HG03095 (cell line): ENCODE measurements at regions not wholly inside any gene's neighbourhood (a gene's known extent, or its start where the extent isn't known, plus 50 kb on each side); places are given as distances from the start of the nearest gene placed in this dataset.
"Not testable (repeated sequence)": the region's sequence is repeated elsewhere in the genome, so short reads cannot be mapped to it uniquely, and the experiment has no call there.

Experiments
- ATAC-seq: cut with Tn5 transposase; IDR thresholded peaks from one replicate; pipeline ENCODE4 v1.9.1; 2021; ENCODE audit warnings: moderate library complexity; ENCODE audit not compliant: unreplicated experiment

DNA sequence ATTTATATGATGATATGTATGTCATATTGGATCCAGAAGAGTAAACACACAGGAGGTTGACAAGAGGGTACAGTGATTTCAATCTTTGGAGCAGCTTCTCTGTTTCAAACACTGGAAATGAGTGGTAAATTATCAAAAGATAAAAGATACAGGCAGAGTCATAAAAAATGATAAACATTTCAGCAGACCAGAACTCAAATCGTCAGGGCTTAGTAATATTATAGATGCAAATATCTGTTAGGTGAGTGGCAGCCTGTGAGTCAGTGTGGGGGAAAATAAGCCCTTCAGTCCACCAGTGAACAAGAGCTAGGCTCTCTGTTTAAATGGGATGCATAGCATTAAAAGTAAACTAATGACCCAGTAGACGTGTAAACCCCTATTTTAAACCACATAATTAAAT is 1378.1 kb downstream of the EFNA5 start:
- no peak for ATAC-seq

DNA sequence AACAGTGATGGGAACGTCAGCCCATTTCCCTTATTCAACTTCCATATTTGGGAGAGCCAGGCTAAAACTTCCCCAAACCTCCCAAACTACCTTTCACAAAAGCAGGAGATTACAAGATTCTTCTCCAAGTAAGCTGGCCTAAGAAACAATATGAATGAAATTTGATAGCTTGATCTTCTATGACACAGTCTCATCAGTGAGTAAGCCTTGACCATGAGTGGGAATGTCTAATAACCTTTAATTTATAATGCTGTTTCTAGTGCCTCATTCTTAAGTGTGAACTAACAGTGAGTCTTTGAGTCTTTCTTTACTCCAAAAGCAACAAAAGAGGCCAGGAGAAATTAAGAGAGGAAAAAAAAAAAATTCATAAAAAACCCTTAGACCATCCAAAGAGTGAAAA is 1379.9 kb downstream of the EFNA5 start:
- no peak for ATAC-seq

- no peak for ATAC-seq
Measured at GRCh38 chr5:106288979-106289378, 1381.8 kb downstream of the EFNA5 start.

- no peak for ATAC-seq
Measured at GRCh38 chr5:106277540-106278096, 1393.1 kb downstream of the EFNA5 start.

- no peak for ATAC-seq
Measured at GRCh38 chr5:106269252-106269843, 1401.4 kb downstream of the EFNA5 start.

- no peak for ATAC-seq
Measured at GRCh38 chr5:106267256-106267655, 1403.5 kb downstream of the EFNA5 start.

DNA sequence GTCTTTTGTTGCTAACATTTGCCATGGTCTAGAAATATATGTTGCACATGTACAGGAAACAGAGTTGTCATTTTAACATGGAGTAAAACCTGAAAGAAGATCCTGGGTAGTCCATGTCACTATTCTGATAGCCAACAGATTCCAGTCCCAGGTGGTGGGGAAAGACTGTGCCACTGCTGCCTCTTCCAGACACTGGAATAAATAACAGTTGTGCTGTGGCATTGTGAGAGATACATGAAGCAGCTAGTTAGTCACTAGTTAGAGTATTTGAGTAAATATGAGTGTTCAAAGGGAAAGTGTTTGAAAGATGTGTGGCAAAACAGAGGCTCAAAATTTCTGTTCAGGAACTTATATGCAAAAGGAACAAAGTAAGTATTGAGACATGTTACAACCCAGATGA is 1408.3 kb downstream of the EFNA5 start:
- ATAC-seq: no peak

- ATAC-seq: not testable (repeated sequence)
Measured at GRCh38 chr5:106259431-106260090, 1411.2 kb downstream of the EFNA5 start.

DNA sequence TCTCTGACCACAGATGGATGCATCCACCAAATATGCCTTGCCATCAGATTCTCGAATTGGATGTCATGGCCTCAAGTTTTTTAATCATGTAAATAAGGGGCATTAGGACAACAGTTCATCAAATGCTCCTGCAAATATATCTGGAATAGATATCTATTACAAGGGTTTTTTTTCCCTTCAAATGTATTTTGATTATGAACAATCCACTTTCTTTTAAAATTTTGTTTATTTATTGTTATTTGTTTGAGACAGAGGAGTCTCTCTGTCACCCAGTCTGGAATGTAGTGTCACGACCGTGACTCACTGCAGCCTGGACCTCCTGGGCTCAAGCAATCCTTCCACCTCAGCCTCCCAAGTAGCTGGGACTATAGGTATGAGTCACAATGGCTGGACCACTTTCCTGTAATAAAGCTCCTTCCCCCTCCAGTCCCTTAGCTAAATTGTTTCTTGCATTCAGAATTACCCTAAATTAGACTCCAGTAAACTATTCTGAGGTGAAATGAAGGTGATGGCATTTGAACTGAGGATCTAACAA is 1412.1 kb downstream of the EFNA5 start:
- ATAC-seq: no peak

DNA sequence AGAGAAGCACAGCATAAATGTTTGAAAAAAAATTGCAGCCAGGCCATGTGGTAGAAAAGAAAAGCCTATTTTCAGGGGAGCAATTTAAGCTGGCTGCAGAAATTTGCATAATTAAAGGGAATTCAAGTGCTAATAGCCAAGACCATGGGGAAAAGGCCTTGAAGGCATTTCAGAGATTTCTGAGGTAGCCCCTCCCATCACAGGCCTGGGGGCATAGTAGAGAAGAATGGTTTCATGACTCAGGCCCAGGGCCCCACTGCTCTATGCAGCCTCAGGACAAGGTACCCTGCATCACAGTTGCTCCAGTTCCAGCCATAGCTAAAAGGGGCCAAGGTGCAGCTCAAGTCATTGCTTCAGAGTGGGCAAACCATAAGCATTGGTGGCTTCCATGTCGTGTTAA is 1416.0 kb downstream of the EFNA5 start:
- ATAC-seq: no peak

DNA sequence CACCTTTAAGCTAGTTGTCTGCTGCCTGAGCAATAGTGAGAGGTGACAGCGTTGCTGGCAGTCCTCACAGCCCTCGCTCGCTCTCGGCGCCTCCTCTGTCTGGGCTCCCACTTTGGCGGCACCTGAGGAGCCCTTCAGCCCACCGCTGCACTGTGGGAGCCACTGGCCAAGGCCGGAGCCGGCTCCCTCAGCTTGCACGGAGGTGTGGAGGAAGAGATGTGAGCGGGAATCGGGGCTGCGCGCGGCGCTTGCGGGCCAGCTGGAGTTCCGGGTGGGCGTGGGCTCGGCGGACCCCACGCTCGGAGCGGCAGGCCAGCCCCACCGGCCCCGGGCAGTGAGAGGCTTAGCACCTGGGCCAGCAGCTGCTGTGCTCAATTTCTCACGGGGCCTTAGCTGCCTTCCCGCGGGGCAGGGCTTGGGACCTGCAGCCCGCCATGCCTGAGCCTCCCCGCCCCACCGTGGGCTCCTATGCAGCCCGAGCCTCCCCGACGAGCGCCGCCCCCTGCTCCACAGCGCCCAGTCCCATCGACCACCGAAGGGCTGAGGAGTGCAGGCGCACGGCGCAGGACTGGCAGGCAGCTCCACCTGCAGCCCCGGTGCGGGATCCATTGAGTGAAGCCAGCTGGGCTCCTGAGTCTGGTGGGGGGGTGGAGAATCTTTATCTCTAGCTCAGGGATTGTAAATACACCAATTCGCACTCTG is 1424.5 kb downstream of the EFNA5 start:
- ATAC-seq: not testable (repeated sequence)

DNA sequence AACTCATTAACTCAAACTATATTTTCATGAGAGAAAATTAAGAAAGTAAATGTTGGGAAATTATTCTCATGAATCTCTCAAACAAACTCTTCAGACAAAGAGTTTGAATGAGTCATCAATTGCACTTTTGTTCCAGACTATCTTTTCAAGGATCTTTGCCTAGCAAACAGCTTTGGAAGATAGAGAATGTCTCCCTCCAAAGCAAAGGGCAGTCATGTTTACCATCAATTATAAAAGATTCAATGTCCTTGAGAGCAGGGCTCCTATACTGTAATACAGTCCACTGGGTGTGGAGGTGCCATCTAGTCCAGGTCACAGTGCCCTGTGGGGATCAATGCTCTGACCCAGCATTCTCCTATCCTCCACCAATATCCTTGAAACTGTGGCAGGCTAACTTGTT is 1429.3 kb downstream of the EFNA5 start:
- no peak for ATAC-seq

- no peak for ATAC-seq
Measured at GRCh38 chr5:106205916-106206571, 1464.7 kb downstream of the EFNA5 start.

- no peak for ATAC-seq
Measured at GRCh38 chr5:106202035-106202434, 1468.7 kb downstream of the EFNA5 start.

GRCh38 chr5:106200971-106201370 is 1469.8 kb downstream of the EFNA5 start:
- no peak for ATAC-seq

DNA sequence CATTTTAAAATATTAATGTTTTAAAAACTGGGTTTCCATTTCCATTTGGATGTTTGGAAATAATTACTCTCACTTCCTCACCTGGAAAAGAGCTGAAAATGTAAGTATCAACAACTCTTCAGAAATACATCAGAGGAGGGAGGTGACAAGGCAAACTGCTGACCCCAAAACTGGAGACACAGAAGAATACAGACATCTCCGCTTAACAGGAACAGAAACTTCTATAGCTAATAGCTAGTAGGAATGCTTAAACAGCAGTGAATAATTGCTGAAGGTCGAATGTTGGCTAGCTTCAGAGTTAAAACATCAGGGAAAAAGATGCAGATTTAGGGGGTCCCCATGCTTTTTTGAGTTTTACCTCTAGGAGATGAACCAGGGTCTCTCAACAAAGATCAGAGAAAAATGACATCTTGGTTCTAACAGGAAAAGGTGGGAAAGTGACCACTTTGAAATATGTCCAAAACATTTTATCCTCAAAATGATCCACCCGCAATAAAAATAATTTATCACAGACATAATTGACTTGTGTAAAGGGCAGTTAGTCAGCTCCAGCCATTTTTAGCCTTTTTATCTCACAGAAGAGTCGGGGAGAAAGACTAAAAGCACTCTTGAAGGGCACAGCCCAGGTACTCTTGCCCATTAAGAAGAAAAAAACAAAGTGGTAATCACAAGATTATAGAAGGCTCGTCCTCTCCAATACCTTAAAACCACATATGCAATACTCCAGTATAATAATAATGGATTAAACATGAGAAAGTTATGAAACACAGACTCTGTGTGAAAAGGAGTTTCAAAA is 1474.9 kb downstream of the EFNA5 start:
- ATAC-seq: no peak

DNA sequence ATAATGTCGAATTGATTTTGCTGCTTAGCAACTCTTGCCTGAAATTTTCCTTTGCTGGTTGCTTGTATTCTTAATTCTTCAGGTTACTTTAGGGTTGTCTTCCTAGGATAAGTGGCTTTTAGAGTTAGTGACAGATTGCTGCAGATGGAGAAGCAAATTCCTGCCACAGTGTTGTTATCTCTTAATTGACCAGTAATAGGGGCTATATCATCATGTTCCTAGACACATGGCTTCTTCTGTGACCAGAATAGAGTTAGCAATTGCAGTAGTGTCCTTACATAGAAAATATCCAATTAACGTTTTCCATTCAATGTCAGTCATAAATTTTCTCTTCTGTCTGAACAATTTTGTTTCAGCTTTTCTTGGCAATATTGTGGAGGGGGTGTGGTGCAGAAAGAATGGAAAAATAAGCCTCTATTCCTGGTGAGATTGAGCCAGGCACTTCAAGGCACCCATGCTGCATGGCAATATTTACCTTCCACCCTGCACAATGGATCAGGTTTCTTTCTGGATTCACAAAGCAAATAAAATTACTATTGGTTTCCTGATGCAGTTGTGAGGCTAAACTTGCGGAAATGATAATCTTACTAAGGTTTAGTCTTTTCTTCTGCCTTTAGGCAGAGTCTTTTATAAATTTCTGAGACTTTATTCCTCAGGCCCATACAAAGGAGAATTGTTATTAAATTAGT is 1481.5 kb downstream of the EFNA5 start:
- ATAC-seq: no peak

- no peak for ATAC-seq
Measured at GRCh38 chr5:106185661-106186081, 1485.1 kb downstream of the EFNA5 start.

DNA sequence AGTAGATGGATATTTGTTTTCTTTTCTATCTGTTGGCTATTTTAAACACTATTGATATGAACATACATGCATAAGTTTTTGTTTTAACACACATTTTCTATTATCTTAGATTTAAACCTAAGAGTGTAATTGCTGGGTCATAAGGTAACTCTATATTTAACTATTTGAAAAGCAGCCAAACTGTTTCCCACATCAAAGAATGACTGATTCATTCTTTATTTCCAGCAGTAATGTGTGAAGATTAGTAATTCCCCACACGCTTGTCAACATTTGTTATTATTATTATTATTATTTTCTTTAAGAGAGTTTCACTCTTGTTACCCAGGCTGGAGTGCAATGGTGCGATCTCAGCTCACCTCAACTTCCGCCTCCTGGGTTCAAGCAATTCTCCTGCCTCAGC is 1495.8 kb downstream of the EFNA5 start:
- no peak for ATAC-seq
